Ascending aorta (tissue), 2 donors: ENCODE measurements at regions not wholly inside any gene's neighbourhood (a gene's known extent, or its start where the extent isn't known, plus 50 kb on each side); places are given as distances from the start of the nearest gene placed in this dataset.

Source experiments
- DNase-seq, 2 donors: peaks; one replicate each; pipeline ENCODE4 v3.0.0-alpha.2; 2019; ENCODE audit warnings: low spot score in 2 of 2
- H3K27ac ChIP-seq, 2 donors: fragments of 200-600 bp; sonication (generic); one replicate each; pipeline ENCODE4 v1.5.1; 2016 to 2017; ENCODE audit warnings: mild to moderate bottlenecking in 1 of 2
- H3K27me3 ChIP-seq: fragments of 200-600 bp; sonication (generic); one replicate; pipeline ENCODE4 v1.5.1; 2017
- H3K36me3 ChIP-seq, 2 donors: fragments of 200-600 bp; sonication (generic); one replicate each; pipeline ENCODE4 v1.5.1; 2016
- H3K4me1 ChIP-seq, 2 donors: fragments of 200-600 bp; sonication (generic); one replicate each; pipeline ENCODE4 v1.5.1; 2016 to 2017; ENCODE audit warnings: mild to moderate bottlenecking in 1 of 2
- H3K4me3 ChIP-seq, 2 donors: fragments of 200-600 bp; sonication (generic); one replicate each; pipeline ENCODE4 v1.5.1; 2016 to 2017; ENCODE audit warnings: mild to moderate bottlenecking in 1 of 2
- H3K9me3 ChIP-seq, 2 donors: fragments of 200-600 bp; sonication (generic); one replicate each; pipeline ENCODE4 v1.5.1; 2016
- CTCF ChIP-seq, 3 experiments: fragments of 200-600 bp in 2 of 3; fragments of 450-650 bp in 1 of 3; sonication (generic) in 2 of 3; IDR thresholded peaks; one replicate each; pipeline ENCODE4 v1.5.1; 2016 to 2019; ENCODE audit warnings: antibody characterized with exemption in 3 of 3, mild to moderate bottlenecking in 1 of 3, moderate library complexity in 1 of 3
- intact Hi-C: fragments of 100-400 bp; cut with DNase I; formaldehyde crosslinking; loops from one replicate; pipeline ENCODE4 v1.15.1; 2023

GRCh38 chr1:238476841-238477240, 586.1 kb upstream of the ZP4 start:
- no peaks in the 10 kb centered on the region for H3K27me3 ChIP-seq
- no peaks in the 10 kb centered on the region for H3K36me3 ChIP-seq
- H3K4me3 ChIP-seq = no peak overlapping the region
- TF ChIP-seq CTCF (IDR thresholded peaks at IDR 0.05) = no peak
- no peaks in the 10 kb centered on the region for H3K4me1 ChIP-seq
- no peak overlapping the region for H3K27ac ChIP-seq
- no peak for DNase-seq
- no peaks in the 10 kb centered on the region for H3K9me3 ChIP-seq
- intact Hi-C loops = no loop called here

- no peak for TF ChIP-seq CTCF (IDR thresholded peaks at IDR 0.05)
- Histone ChIP-seq H3K9me3 (no peaks in the 10 kb centered on the region), H3K36me3 (no peaks in the 10 kb centered on the region), H3K27ac (no peak overlapping the region), H3K4me1 (no peaks in the 10 kb centered on the region), H3K27me3 (no peaks in the 10 kb centered on the region), H3K4me3 (no peak overlapping the region)
- intact Hi-C loops = no loop called here
- no peak for DNase-seq
Measured at GRCh38 chr1:238475712-238476111, 585.0 kb upstream of the ZP4 start.

GRCh38 chr1:238474263-238474662, 583.5 kb upstream of the ZP4 start:
- Histone ChIP-seq H3K4me1 (no peaks in the 10 kb centered on the region), H3K27ac (no peak overlapping the region), H3K9me3 (no peaks in the 10 kb centered on the region), H3K36me3 (no peaks in the 10 kb centered on the region), H3K27me3 (no peaks in the 10 kb centered on the region), H3K4me3 (no peak overlapping the region)
- TF ChIP-seq CTCF (IDR thresholded peaks at IDR 0.05) = no peak
- intact Hi-C loops = no loop called here
- no peak for DNase-seq

GRCh38 chr1:238469146-238469631, 578.5 kb upstream of the ZP4 start:
- no peaks in the 10 kb centered on the region for H3K9me3 ChIP-seq
- no peaks in the 10 kb centered on the region for H3K36me3 ChIP-seq
- no peak for TF ChIP-seq CTCF (IDR thresholded peaks at IDR 0.05)
- H3K27ac ChIP-seq = no peak overlapping the region
- intact Hi-C loops = no loop called here
- DNase-seq = no peak
- H3K27me3 ChIP-seq = no peaks in the 10 kb centered on the region
- no peaks in the 10 kb centered on the region for H3K4me1 ChIP-seq
- H3K4me3 ChIP-seq = no peak overlapping the region

- Histone ChIP-seq H3K27ac (no peak overlapping the region), H3K4me1 (no peaks in the 10 kb centered on the region), H3K4me3 (no peak overlapping the region), H3K9me3 (no peaks in the 10 kb centered on the region), H3K36me3 (no peaks in the 10 kb centered on the region), H3K27me3 (no peaks in the 10 kb centered on the region)
- DNase-seq = no peak
- intact Hi-C loops = no loop called here
- TF ChIP-seq CTCF (IDR thresholded peaks at IDR 0.05) = no peak
Measured at GRCh38 chr1:238468068-238468467, 577.3 kb upstream of the ZP4 start.

GRCh38 chr1:238466459-238466858, 575.7 kb upstream of the ZP4 start:
- Histone ChIP-seq H3K9me3 (no peaks in the 10 kb centered on the region), H3K36me3 (no peaks in the 10 kb centered on the region), H3K27me3 (no peaks in the 10 kb centered on the region), H3K4me1 (no peaks in the 10 kb centered on the region), H3K27ac (no peak overlapping the region), H3K4me3 (no peak overlapping the region)
- DNase-seq = no peak
- no peak for TF ChIP-seq CTCF (IDR thresholded peaks at IDR 0.05)
- intact Hi-C loops = no loop called here
